ENCODE measurements at regions not wholly inside any gene's neighbourhood (a gene's known extent, or its start where the extent isn't known, plus 50 kb on each side); places are given as distances from the start of the nearest gene placed in this dataset.

DNA sequence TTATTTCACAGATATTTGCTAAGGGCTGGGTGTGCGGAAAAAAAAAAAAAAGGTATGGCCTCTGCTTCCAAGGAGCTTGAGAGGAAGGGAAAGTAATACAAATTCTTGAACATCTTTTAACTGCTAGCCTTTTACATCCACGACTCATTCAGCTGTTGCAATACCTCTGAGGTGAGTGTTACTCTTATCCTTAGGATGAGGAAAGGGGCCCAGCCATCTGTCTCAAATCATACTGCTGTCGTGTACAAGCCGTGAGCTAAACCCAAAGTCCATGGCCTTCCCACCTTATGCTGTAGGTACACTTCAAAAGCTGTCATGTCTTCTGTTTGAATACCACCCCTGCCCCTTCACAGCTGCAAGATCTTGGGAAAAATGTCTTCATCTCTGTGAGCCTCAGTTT is 146.8 kb downstream of the KCNRG start:
- H3F3A ChIP-seq (ENCODE audit: insufficient read depth), result no peaks in the 10 kb centered on the region
- H3K27me3 ChIP-seq (ENCODE audit: low read length), result no peaks in the 10 kb centered on the region
- H4K20me1 ChIP-seq (ENCODE audit: low read depth, low read length), result no peaks in the 10 kb centered on the region
- no peaks in the 10 kb centered on the region for H3K9me2 ChIP-seq (replicated peaks; ENCODE audit: insufficient read depth, low read length)
- no peak overlapping the region for H3K4me2 ChIP-seq (ENCODE audit: low read depth, low read length, poor library complexity, severe bottlenecking)
- H3K27ac ChIP-seq (ENCODE audit: low read depth, low read length), result no peak overlapping the region
- no peak overlapping the region for H3K4me3 ChIP-seq (ENCODE audit: insufficient read depth, low read length, poor library complexity, severe bottlenecking)
- no peaks in the 10 kb centered on the region for H3K36me3 ChIP-seq (ENCODE audit: low read length)
- no peak overlapping the region for H3K9ac ChIP-seq (ENCODE audit: low read length)
- TF ChIP-seq, protein P1, sequence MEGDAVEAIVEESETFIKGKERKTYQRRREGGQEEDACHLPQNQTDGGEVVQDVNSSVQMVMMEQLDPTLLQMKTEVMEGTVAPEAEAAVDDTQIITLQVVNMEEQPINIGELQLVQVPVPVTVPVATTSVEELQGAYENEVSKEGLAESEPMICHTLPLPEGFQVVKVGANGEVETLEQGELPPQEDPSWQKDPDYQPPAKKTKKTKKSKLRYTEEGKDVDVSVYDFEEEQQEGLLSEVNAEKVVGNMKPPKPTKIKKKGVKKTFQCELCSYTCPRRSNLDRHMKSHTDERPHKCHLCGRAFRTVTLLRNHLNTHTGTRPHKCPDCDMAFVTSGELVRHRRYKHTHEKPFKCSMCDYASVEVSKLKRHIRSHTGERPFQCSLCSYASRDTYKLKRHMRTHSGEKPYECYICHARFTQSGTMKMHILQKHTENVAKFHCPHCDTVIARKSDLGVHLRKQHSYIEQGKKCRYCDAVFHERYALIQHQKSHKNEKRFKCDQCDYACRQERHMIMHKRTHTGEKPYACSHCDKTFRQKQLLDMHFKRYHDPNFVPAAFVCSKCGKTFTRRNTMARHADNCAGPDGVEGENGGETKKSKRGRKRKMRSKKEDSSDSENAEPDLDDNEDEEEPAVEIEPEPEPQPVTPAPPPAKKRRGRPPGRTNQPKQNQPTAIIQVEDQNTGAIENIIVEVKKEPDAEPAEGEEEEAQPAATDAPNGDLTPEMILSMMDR (IDR thresholded peaks at IDR 0.05; ENCODE audit: insufficient read depth, low read length, poor library complexity, severe bottlenecking), result no peak
- TF ChIP-seq EZH2phosphoT487 (conservative IDR thresholded peaks at IDR 0.05; ENCODE audit: low read length), result no peak
- H3K9me3 ChIP-seq (ENCODE audit: insufficient read depth, low read length), result no peaks in the 10 kb centered on the region
- no peaks in the 10 kb centered on the region for H3K79me2 ChIP-seq (ENCODE audit: insufficient read depth, low read length)
- no peak overlapping the region for H2AFZ ChIP-seq (ENCODE audit: low read depth, low read length, severe bottlenecking)

DNA sequence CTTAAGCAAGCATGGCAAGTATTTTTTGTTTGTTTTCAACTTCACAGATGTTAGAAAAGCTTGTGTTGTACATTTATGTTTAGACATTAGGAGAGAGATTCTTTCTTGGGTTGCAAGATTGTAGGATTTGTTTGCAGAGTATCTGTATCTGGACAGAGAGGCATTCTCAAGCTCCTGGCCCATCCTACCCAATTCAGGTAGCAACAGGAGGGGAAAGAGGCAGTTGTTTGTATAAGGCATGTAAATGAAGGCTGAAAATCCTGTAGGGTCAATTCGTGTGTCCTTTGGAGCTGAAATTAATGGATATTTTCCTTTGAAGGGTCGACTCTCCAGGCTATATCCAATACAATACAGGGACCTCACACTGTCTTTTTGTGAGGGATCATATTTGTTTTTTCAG is 147.3 kb downstream of the KCNRG start:
- Histone ChIP-seq H3K9me3 (ENCODE audit: insufficient read depth, low read length) (no peaks in the 10 kb centered on the region), H4K20me1 (ENCODE audit: low read depth, low read length) (no peaks in the 10 kb centered on the region), H3K27me3 (ENCODE audit: low read length) (no peaks in the 10 kb centered on the region), H3K36me3 (ENCODE audit: low read length) (no peaks in the 10 kb centered on the region), H3K27ac (ENCODE audit: low read depth, low read length) (no peak overlapping the region), H3F3A (ENCODE audit: insufficient read depth) (no peaks in the 10 kb centered on the region), H3K9me2 (replicated peaks; ENCODE audit: insufficient read depth, low read length) (no peaks in the 10 kb centered on the region), H3K4me3 (ENCODE audit: insufficient read depth, low read length, poor library complexity, severe bottlenecking) (no peak overlapping the region), H3K9ac (ENCODE audit: low read length) (no peak overlapping the region), H3K79me2 (ENCODE audit: insufficient read depth, low read length) (no peaks in the 10 kb centered on the region), H3K4me2 (ENCODE audit: low read depth, low read length, poor library complexity, severe bottlenecking) (no peak overlapping the region), H2AFZ (ENCODE audit: low read depth, low read length, severe bottlenecking) (no peak overlapping the region)
- TF ChIP-seq, protein P1 (IDR thresholded peaks at IDR 0.05; ENCODE audit: insufficient read depth, low read length, poor library complexity, severe bottlenecking), result no peak
- TF ChIP-seq EZH2phosphoT487 (conservative IDR thresholded peaks at IDR 0.05; ENCODE audit: low read length), result no peak

DNA sequence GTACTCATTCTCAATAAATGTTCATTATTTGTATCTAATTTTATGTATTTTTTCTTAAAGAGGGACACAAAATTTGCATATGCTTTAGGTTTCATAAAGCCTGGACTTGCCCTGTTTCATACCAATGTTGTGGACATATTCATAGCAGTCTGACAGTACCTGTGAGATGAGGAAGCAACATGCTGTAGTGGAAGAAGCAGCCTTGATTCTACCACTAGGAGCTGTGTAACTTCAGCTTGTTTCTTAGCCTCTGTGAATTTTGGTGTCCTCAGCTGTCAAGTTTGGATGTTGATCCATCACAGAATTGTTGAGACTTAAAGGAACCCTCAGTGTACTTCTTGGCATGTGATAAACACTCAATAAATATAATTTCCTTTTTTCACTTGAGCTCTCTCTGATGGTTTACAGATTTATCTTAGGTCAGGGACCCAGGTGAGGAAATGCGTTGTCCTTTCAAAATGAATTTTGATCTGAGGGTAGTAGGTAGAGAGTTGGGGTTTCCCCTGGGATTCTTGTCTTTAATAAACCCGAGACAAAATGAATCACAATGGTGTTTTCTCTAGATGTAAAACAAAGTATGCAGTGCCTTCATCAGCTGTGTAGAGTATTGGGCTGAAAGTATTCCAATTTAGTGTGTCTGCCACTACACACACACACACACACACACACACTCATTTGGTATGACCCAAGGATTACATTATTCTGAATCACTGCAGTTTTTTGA is 152.1 kb downstream of the KCNRG start:
- Histone ChIP-seq H3K27ac (ENCODE audit: low read depth, low read length) (no peak overlapping the region), H3K4me2 (ENCODE audit: low read depth, low read length, poor library complexity, severe bottlenecking) (no peak overlapping the region)

More for the DNA sequence above, 152.1 kb downstream of the KCNRG start:
- Histone ChIP-seq H3F3A (ENCODE audit: insufficient read depth) (no peaks in the 10 kb centered on the region), H3K36me3 (ENCODE audit: low read length) (no peaks in the 10 kb centered on the region), H3K9me3 (ENCODE audit: insufficient read depth, low read length) (no peaks in the 10 kb centered on the region), H3K9ac (ENCODE audit: low read length) (no peak overlapping the region), H3K9me2 (replicated peaks; ENCODE audit: insufficient read depth, low read length) (no peaks in the 10 kb centered on the region), H3K4me3 (ENCODE audit: insufficient read depth, low read length, poor library complexity, severe bottlenecking) (no peak overlapping the region), H3K79me2 (ENCODE audit: insufficient read depth, low read length) (no peaks in the 10 kb centered on the region), H4K20me1 (ENCODE audit: low read depth, low read length) (no peaks in the 10 kb centered on the region), H3K27me3 (ENCODE audit: low read length) (no peaks in the 10 kb centered on the region), H2AFZ (ENCODE audit: low read depth, low read length, severe bottlenecking) (no peak overlapping the region)
- TF ChIP-seq, protein P1 (IDR thresholded peaks at IDR 0.05; ENCODE audit: insufficient read depth, low read length, poor library complexity, severe bottlenecking), result no peak
- no peak for TF ChIP-seq EZH2phosphoT487 (conservative IDR thresholded peaks at IDR 0.05; ENCODE audit: low read length)

Measured in SU-DHL-6 (cell line).